ENCODE measurements at regions not wholly inside any gene's neighbourhood (a gene's known extent, or its start where the extent isn't known, plus 50 kb on each side); places are given as distances from the start of the nearest gene placed in this dataset.

GRCh38 chr1:165062346-165062745 lies 294.2 kb downstream of the LMX1A start:
- no peak for TF ChIP-seq CTCF (conservative IDR thresholded peaks at IDR 0.05; ENCODE audit: low read depth, low read length)
- no peak for TF ChIP-seq EZH2 (IDR thresholded peaks at IDR 0.05; ENCODE audit: low read length, unreplicated experiment)
- no peak for TF ChIP-seq EZH2phosphoT487 (IDR thresholded peaks at IDR 0.05; ENCODE audit: borderline replicate concordance, low read length)

All from PC-3 (cell line).